ENCODE measurements at regions not wholly inside any gene's neighbourhood (a gene's known extent, or its start where the extent isn't known, plus 50 kb on each side); places are given as distances from the start of the nearest gene placed in this dataset.
"Not testable (repeated sequence)": the region's sequence is repeated elsewhere in the genome, so short reads cannot be mapped to it uniquely, and the experiment has no call there.

- H3K4me1 Mint-ChIP-seq (ENCODE audit: unreplicated experiment) = no peaks in the 10 kb centered on the region
- no peak overlapping the region for H3K4me3 Mint-ChIP-seq
- no peak overlapping the region for H3K27ac Mint-ChIP-seq
- no peak for TF ChIP-seq CTCF (conservative IDR thresholded peaks at IDR 0.05)
- no peaks in the 10 kb centered on the region for H3K9me3 Mint-ChIP-seq
- no peaks in the 10 kb centered on the region for H3K36me3 Mint-ChIP-seq
- no peaks in the 10 kb centered on the region for H3K27me3 Mint-ChIP-seq
- DNase-seq (ENCODE audit: extremely low spot score, unreplicated experiment) = no peak
These were observed 155.8 kb upstream of the PKP2 start for GRCh38 chr12:33052141-33053051.

- no peaks in the 10 kb centered on the region for H3K4me1 Mint-ChIP-seq (ENCODE audit: unreplicated experiment)
- no peak for DNase-seq (ENCODE audit: extremely low spot score, unreplicated experiment)
- no peak for TF ChIP-seq CTCF (conservative IDR thresholded peaks at IDR 0.05)
- no peak overlapping the region for H3K27ac Mint-ChIP-seq
- no peaks in the 10 kb centered on the region for H3K9me3 Mint-ChIP-seq
- no peaks in the 10 kb centered on the region for H3K36me3 Mint-ChIP-seq
- H3K27me3 Mint-ChIP-seq = no peaks in the 10 kb centered on the region
- H3K4me3 Mint-ChIP-seq = no peak overlapping the region
These were observed 151.1 kb upstream of the PKP2 start for GRCh38 chr12:33047666-33048065.

DNA sequence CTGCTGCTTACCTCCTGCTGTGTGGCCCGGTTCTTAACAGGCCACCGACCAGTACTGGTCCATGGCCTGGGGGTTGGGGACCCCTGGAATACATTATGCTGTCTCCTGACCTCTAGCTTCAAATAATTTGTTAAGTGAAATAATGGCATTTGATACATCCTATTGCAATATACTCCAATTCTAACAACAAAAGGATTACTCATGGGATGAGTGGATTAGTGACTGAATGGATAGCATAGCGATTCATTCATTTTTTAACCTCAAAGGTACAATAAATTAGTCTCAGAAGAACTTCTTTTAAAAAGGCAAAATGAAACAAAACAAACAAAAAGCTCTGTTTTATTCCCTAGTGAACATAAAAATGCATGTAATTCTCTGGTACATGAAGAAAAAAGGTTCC, 147.9 kb upstream of the PKP2 start:
- Mint-ChIP-seq H3K4me3 (no peak overlapping the region), H3K27me3 (no peaks in the 10 kb centered on the region), H3K9me3 (no peaks in the 10 kb centered on the region), H3K36me3 (no peaks in the 10 kb centered on the region), H3K27ac (no peak overlapping the region), H3K4me1 (ENCODE audit: unreplicated experiment) (no peaks in the 10 kb centered on the region)
- no peak for DNase-seq (ENCODE audit: extremely low spot score, unreplicated experiment)
- TF ChIP-seq CTCF (conservative IDR thresholded peaks at IDR 0.05) = no peak

DNA sequence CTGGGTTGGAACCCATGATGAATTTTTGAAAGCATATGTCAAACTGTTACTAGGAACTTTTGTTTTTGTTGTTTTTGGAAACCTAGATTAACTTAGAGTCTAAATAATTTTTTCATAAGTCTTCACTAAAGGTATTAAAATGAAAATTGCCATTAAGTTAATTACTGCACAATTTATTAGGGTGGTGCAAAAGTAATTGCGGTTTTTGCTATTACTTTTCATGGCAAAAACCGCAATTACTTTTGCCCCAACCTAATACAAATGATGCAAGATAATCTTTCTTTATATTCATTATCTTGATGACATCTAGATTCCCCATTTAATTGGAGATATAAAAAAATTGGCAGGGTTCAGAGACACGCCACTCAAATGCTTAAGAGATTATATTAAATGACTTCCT, 145.0 kb upstream of the PKP2 start:
- H3K4me1 Mint-ChIP-seq (ENCODE audit: unreplicated experiment) = no peaks in the 10 kb centered on the region
- no peak overlapping the region for H3K4me3 Mint-ChIP-seq
- H3K27ac Mint-ChIP-seq = no peak overlapping the region
- no peaks in the 10 kb centered on the region for H3K27me3 Mint-ChIP-seq
- H3K36me3 Mint-ChIP-seq = no peaks in the 10 kb centered on the region
- H3K9me3 Mint-ChIP-seq = no peaks in the 10 kb centered on the region
- TF ChIP-seq CTCF (conservative IDR thresholded peaks at IDR 0.05) = no peak
- DNase-seq (ENCODE audit: extremely low spot score, unreplicated experiment) = no peak

GRCh38 chr12:33033999-33034398, 137.4 kb upstream of the PKP2 start:
- not testable (repeated sequence) for H3K9me3 Mint-ChIP-seq; H3K36me3 Mint-ChIP-seq; H3K27me3 Mint-ChIP-seq; H3K4me1 Mint-ChIP-seq (ENCODE audit: unreplicated experiment); H3K27ac Mint-ChIP-seq; DNase-seq (ENCODE audit: extremely low spot score, unreplicated experiment); H3K4me3 Mint-ChIP-seq

GRCh38 chr12:33026791-33027190, 130.2 kb upstream of the PKP2 start:
- peaks cover 3% of the 10 kb centered on the region for H3K27me3 Mint-ChIP-seq

GRCh38 chr12:33022724-33023123, 126.1 kb upstream of the PKP2 start:
- not testable (repeated sequence) for H3K4me1 Mint-ChIP-seq (ENCODE audit: unreplicated experiment); DNase-seq (ENCODE audit: extremely low spot score, unreplicated experiment); H3K27me3 Mint-ChIP-seq; H3K4me3 Mint-ChIP-seq; H3K36me3 Mint-ChIP-seq; H3K27ac Mint-ChIP-seq
- peaks cover 21% of the 10 kb centered on the region for H3K9me3 Mint-ChIP-seq

More at GRCh38 chr12:33026791-33027190, 130.2 kb upstream of the PKP2 start:
- no peak for DNase-seq (ENCODE audit: extremely low spot score, unreplicated experiment)
- Mint-ChIP-seq H3K4me1 (ENCODE audit: unreplicated experiment) (no peaks in the 10 kb centered on the region), H3K27ac (no peak overlapping the region), H3K36me3 (peaks cover 4% of the 10 kb centered on the region), H3K9me3 (peaks cover 5% of the 10 kb centered on the region), H3K4me3 (no peak overlapping the region)
- no peak for TF ChIP-seq CTCF (conservative IDR thresholded peaks at IDR 0.05)

GRCh38 chr12:33017029-33017428, 120.5 kb upstream of the PKP2 start:
- not testable (repeated sequence) for H3K36me3 Mint-ChIP-seq; H3K27ac Mint-ChIP-seq; H3K27me3 Mint-ChIP-seq; H3K4me3 Mint-ChIP-seq; H3K4me1 Mint-ChIP-seq (ENCODE audit: unreplicated experiment); DNase-seq (ENCODE audit: extremely low spot score, unreplicated experiment)
- H3K9me3 Mint-ChIP-seq = peaks cover 21% of the 10 kb centered on the region

All from type B pancreatic cell (in vitro differentiated cells).